ENCODE measurements at regions not wholly inside any gene's neighbourhood (a gene's known extent, or its start where the extent isn't known, plus 50 kb on each side); places are given as distances from the start of the nearest gene placed in this dataset.
"Not testable (repeated sequence)": the region's sequence is repeated elsewhere in the genome, so short reads cannot be mapped to it uniquely, and the experiment has no call there.

GRCh38 chr16:26454102-26454501, 612.6 kb upstream of the C16orf82 start:
- TF ChIP-seq, protein P1, sequence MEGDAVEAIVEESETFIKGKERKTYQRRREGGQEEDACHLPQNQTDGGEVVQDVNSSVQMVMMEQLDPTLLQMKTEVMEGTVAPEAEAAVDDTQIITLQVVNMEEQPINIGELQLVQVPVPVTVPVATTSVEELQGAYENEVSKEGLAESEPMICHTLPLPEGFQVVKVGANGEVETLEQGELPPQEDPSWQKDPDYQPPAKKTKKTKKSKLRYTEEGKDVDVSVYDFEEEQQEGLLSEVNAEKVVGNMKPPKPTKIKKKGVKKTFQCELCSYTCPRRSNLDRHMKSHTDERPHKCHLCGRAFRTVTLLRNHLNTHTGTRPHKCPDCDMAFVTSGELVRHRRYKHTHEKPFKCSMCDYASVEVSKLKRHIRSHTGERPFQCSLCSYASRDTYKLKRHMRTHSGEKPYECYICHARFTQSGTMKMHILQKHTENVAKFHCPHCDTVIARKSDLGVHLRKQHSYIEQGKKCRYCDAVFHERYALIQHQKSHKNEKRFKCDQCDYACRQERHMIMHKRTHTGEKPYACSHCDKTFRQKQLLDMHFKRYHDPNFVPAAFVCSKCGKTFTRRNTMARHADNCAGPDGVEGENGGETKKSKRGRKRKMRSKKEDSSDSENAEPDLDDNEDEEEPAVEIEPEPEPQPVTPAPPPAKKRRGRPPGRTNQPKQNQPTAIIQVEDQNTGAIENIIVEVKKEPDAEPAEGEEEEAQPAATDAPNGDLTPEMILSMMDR (IDR thresholded peaks at IDR 0.05; ENCODE audit: low read depth, low read length, missing control alignments), result no peak
- no peak overlapping the region for H3K4me3 ChIP-seq (ENCODE audit: low read depth, low read length)
- DNase-seq (ENCODE audit: low read depth), result no peak

GRCh38 chr16:26456074-26456473, 610.7 kb upstream of the C16orf82 start:
- TF ChIP-seq, protein P1 (IDR thresholded peaks at IDR 0.05; ENCODE audit: low read depth, low read length, missing control alignments), result no peak
- no peak for DNase-seq (ENCODE audit: low read depth)
- H3K4me3 ChIP-seq (ENCODE audit: low read depth, low read length), result no peak overlapping the region

DNA sequence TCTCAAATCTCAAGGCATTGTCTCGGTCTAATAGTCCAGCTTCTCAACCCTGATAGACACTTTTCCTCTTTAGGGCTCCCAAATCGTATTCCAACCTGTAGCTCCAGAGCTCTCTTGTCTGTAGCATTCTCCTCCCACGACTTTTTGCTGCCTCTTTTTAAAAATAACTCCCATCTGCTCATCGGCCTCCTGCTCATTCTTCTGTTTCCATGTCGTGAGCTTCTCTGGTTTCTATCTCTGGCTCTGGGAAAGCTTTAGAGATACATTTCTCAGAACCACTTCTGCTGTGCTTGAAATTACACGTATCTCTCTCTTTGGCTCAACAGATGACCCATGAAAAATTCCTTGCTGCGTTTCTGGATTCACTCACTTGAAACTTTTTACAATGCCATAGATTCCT, 609.6 kb upstream of the C16orf82 start:
- no peak overlapping the region for H3K4me3 ChIP-seq (ENCODE audit: low read depth, low read length)
- TF ChIP-seq, protein P1 (IDR thresholded peaks at IDR 0.05; ENCODE audit: low read depth, low read length, missing control alignments), result no peak
- DNase-seq (ENCODE audit: low read depth), result no peak

- TF ChIP-seq, protein P1 (IDR thresholded peaks at IDR 0.05; ENCODE audit: low read depth, low read length, missing control alignments), result no peak
- DNase-seq (ENCODE audit: low read depth), result no peak
- H3K4me3 ChIP-seq (ENCODE audit: low read depth, low read length), result no peak overlapping the region
Measured at GRCh38 chr16:26457882-26458281, 608.8 kb upstream of the C16orf82 start.

GRCh38 chr16:26464576-26465266, 602.0 kb upstream of the C16orf82 start:
- no peak for DNase-seq (ENCODE audit: low read depth)
- TF ChIP-seq, protein P1 (IDR thresholded peaks at IDR 0.05; ENCODE audit: low read depth, low read length, missing control alignments), result peak; percentile 2
- no peak overlapping the region for H3K4me3 ChIP-seq (ENCODE audit: low read depth, low read length)

GRCh38 chr16:26474405-26474804, 592.3 kb upstream of the C16orf82 start:
- not testable (repeated sequence) for H3K4me3 ChIP-seq (ENCODE audit: low read depth, low read length); DNase-seq (ENCODE audit: low read depth)

DNA sequence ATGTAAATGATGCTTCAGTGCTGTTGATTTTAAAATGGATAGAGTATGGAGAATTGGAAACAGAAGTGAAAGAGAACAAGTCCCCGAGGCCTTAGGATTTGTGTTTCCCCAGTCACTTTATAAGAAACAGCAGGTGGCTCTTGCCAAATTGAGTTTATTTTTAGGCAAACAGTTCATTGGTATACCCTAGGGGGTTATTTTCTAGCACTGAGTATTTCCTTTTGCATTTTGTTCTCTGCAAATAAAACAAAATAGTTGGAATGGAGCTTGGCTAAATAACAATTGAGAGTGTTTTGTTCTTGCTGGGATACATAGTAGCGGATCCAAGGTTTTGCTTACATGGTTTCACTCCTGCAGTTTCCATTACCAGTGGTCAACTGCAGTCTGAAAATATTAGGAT, 591.1 kb upstream of the C16orf82 start:
- no peak overlapping the region for H3K4me3 ChIP-seq (ENCODE audit: low read depth, low read length)
- DNase-seq (ENCODE audit: low read depth), result no peak
- TF ChIP-seq, protein P1 (IDR thresholded peaks at IDR 0.05; ENCODE audit: low read depth, low read length, missing control alignments), result no peak

Data from GM12864 (cell line).